CD14-positive monocyte (primary cell): ENCODE measurements at regions not wholly inside any gene's neighbourhood (a gene's known extent, or its start where the extent isn't known, plus 50 kb on each side); places are given as distances from the start of the nearest gene placed in this dataset.

Source experiments
- DNase-seq, 3 donors: peaks; one replicate each; pipeline ENCODE4 v3.0.0-alpha.2; 2011 to 2022
- H2AFZ ChIP-seq: 2 replicates; pipeline ENCODE4 v1.6.0; 2012; ENCODE audit warnings: mild to moderate bottlenecking, low read depth, low read length, inconsistent platforms; ENCODE audit not compliant: insufficient read depth, poor library complexity, severe bottlenecking
- H3K27ac ChIP-seq, 2 donors: 1 replicate in 1 of 2; 2 replicates in 1 of 2; pipeline ENCODE4 v1.5.1; 2012 to 2013; ENCODE audit warnings: low read length in 2 of 2, control low read depth in 1 of 2, inconsistent platforms in 1 of 2, low read depth in 1 of 2, mild to moderate bottlenecking in 1 of 2
- H3K27me3 ChIP-seq, 2 donors: one replicate each; pipeline versions ENCODE4 v1.6.0 to v1.6.1; 2011 to 2013; ENCODE audit warnings: low read length in 2 of 2; ENCODE audit not compliant: control insufficient read depth in 2 of 2, insufficient read depth in 2 of 2
- H3K36me3 ChIP-seq, 2 donors: replicated peaks in 1 of 2; 1 replicate in 1 of 2; 2 replicates in 1 of 2; pipeline versions ENCODE4 v1.5.1 to v1.6.1; 2012 to 2013; ENCODE audit warnings: low read length in 2 of 2, control low read depth in 1 of 2, inconsistent platforms in 1 of 2, mild to moderate bottlenecking in 1 of 2; ENCODE audit not compliant: insufficient read depth in 2 of 2, control insufficient read depth in 1 of 2
- H3K4me1 ChIP-seq, 2 donors: 1 replicate in 1 of 2; 2 replicates in 1 of 2; pipeline versions ENCODE4 v1.5.1 to v1.6.1; 2012 to 2013; ENCODE audit warnings: low read length in 2 of 2, control low read depth in 1 of 2, inconsistent platforms in 1 of 2, mild to moderate bottlenecking in 1 of 2, moderate library complexity in 1 of 2; ENCODE audit not compliant: insufficient read depth in 2 of 2, control insufficient read depth in 1 of 2
- H3K4me2 ChIP-seq: replicated peaks from 2 replicates; pipeline ENCODE3; 2012; ENCODE audit warnings: low read length, moderate library complexity, mild to moderate bottlenecking; ENCODE audit not compliant: poor library complexity, severe bottlenecking; ENCODE audit errors: extremely low read depth
- H3K4me3 ChIP-seq, 3 experiments: fragments of 200-600 bp in 1 of 3; sonication (generic) in 1 of 3; replicated peaks in 1 of 3; 1 replicate in 2 of 3; 2 replicates in 1 of 3; pipeline ENCODE4 v1.5.1; 2011 to 2013; ENCODE audit warnings: low read length in 3 of 3, mild to moderate bottlenecking in 3 of 3, control low read depth in 2 of 3, low read depth in 2 of 3, inconsistent platforms in 1 of 3, moderate library complexity in 1 of 3
- H3K79me2 ChIP-seq: 2 replicates; pipeline ENCODE4 v1.6.0; 2012; ENCODE audit warnings: mild to moderate bottlenecking, control low read depth, inconsistent platforms, low read length, moderate library complexity; ENCODE audit not compliant: insufficient read depth
- H3K9ac ChIP-seq: 2 replicates; pipeline ENCODE4 v1.6.0; 2017; ENCODE audit warnings: low read length, mild to moderate bottlenecking; ENCODE audit not compliant: insufficient read depth, poor library complexity, severe bottlenecking
- H3K9me3 ChIP-seq, 2 donors: replicated peaks in 1 of 2; 1 replicate in 1 of 2; 2 replicates in 1 of 2; pipeline versions ENCODE4 v1.5.1 to v1.6.1; 2012 to 2013; ENCODE audit warnings: low read length in 2 of 2, control low read depth in 1 of 2; ENCODE audit not compliant: control insufficient read depth in 1 of 2, insufficient read depth in 1 of 2
- H4K20me1 ChIP-seq: 2 replicates; pipeline ENCODE4 v1.6.0; 2012; ENCODE audit warnings: mild to moderate bottlenecking, low read length, control low read depth, moderate library complexity; ENCODE audit not compliant: insufficient read depth
- H3K27ac Mint-ChIP-seq, 7 donors: one replicate each; pipeline ENCODE4 v1.8.0; 2020; ENCODE audit warnings: mild to moderate bottlenecking in 7 of 7, mixed read lengths in 7 of 7, moderate library complexity in 6 of 7, inconsistent platforms in 2 of 7
- H3K27me3 Mint-ChIP-seq, 3 donors: one replicate each; pipeline ENCODE4 v1.8.0; 2021 to 2022; ENCODE audit warnings: low read depth in 3 of 3, mild to moderate bottlenecking in 3 of 3, mixed read lengths in 3 of 3, moderate library complexity in 3 of 3, inconsistent platforms in 1 of 3
- H3K36me3 Mint-ChIP-seq, 2 donors: one replicate each; pipeline ENCODE4 v1.8.0; 2020; ENCODE audit warnings: mixed read lengths in 2 of 2, inconsistent platforms in 1 of 2, mild to moderate bottlenecking in 1 of 2
- H3K4me1 Mint-ChIP-seq: one replicate; pipeline ENCODE4 v1.8.0; 2020; ENCODE audit warnings: mild to moderate bottlenecking, mixed read lengths
- H3K4me3 Mint-ChIP-seq, 2 donors: one replicate each; pipeline ENCODE4 v1.8.0; 2020; ENCODE audit warnings: mild to moderate bottlenecking in 2 of 2, mixed read lengths in 2 of 2, moderate library complexity in 1 of 2
- H3K9me3 Mint-ChIP-seq, 7 donors: one replicate each; pipeline ENCODE4 v1.8.0; 2020 to 2022; ENCODE audit warnings: mixed read lengths in 7 of 7, mild to moderate bottlenecking in 6 of 7, moderate library complexity in 6 of 7, inconsistent platforms in 2 of 7
- CTCF ChIP-seq: fragments of 200-600 bp; IDR thresholded peaks from one replicate; pipeline ENCODE4 v1.8.0; 2022; ENCODE audit warnings: antibody characterized with exemption, mild to moderate bottlenecking
- WGBS: methylation state at CpG from one replicate; pipeline ENCODE4 v1.1.5; 2013; ENCODE audit warnings: missing lambda C conversion rate; ENCODE audit not compliant: insufficient coverage; 5-methylcytosine and 5-hydroxymethylcytosine counted together
- intact Hi-C, 2 donors: fragments of 100-400 bp; cut with micrococcal nuclease; formaldehyde crosslinking; loops; one replicate each; pipeline versions ENCODE4 v1.15.0 to v1.15.1; 2023

- no peaks in the 10 kb centered on the region for H3K27me3 ChIP-seq
- no peak overlapping the region for H3K27ac ChIP-seq
- no peak overlapping the region for H2AFZ ChIP-seq
- DNase-seq: no peak
- H4K20me1 ChIP-seq: no peaks in the 10 kb centered on the region
- no peak overlapping the region for H3K9ac ChIP-seq
- H3K4me2 ChIP-seq: no peak overlapping the region
- H3K36me3 Mint-ChIP-seq: no peaks in the 10 kb centered on the region
- H3K4me3 ChIP-seq: no peak overlapping the region
- peaks cover 0 to 2% (median 0%) of the 10 kb centered on the region in 3 donors for H3K27me3 Mint-ChIP-seq
- intact Hi-C loops: no loop called here
- H3K27ac Mint-ChIP-seq: no peak overlapping the region
- no peaks in the 10 kb centered on the region for H3K4me1 Mint-ChIP-seq
- no peaks in the 10 kb centered on the region for H3K4me1 ChIP-seq
- TF ChIP-seq CTCF: no peak
- H3K4me3 Mint-ChIP-seq: no peak overlapping the region
- peaks cover 2 to 9% of the 10 kb centered on the region in 2 donors for H3K9me3 ChIP-seq
- peaks cover 0 to 11% (median 6%) of the 10 kb centered on the region in 7 donors for H3K9me3 Mint-ChIP-seq
- 67% methylated on average over 3 of the region's 4 CpGs for WGBS
- no peaks in the 10 kb centered on the region for H3K36me3 ChIP-seq
- H3K79me2 ChIP-seq: no peaks in the 10 kb centered on the region
Observed at GRCh38 chr6:66902457-66902856, 1195.4 kb upstream of the EYS start.

DNA sequence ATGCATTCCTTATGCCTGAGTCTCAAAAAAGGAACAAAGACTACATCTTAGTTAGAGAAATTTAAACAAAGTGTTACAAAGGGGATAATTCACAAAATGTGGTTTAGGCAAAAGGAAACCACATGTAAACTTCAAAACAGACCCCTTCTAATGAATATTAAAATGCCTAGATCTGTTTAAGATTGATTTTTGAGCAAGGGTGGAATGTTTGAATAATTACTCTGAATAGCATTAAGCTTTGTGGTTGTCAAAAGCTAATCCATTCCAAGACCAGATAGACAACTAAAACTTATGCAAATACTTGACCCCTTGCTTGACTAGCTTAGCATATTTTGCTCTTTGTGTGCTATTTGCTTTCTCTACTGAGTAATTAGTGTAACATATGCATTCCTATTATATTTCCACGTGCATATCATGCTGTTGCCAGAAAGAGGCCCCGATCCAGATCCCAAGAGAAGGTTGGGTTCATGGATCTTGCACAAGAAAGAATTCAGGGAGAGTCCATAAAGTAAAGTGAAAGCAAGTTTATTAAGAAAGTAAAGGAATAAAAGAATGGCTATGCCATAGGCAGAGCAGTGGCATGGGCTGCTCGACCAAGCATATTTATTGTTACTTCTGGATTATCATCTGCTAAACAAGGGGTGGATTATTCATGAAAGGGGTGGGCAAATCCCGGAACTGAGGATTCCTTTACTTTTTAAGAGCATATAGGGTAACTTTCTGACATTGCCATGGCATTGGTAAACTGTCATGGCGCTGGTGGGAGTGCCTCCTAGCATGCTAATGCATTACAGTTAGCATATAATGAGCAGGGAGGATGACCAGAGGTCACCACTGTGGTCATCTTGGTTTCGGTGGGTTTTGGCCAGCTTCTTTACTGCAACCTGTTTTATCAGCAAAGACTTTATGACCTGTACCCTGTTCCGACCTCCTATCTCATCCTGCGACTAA, 1193.4 kb upstream of the EYS start:
- no peaks in the 10 kb centered on the region for H4K20me1 ChIP-seq
- H3K4me1 ChIP-seq: no peaks in the 10 kb centered on the region
- H3K79me2 ChIP-seq: no peaks in the 10 kb centered on the region
- H3K27ac Mint-ChIP-seq: no peak overlapping the region
- H3K27me3 ChIP-seq: no peaks in the 10 kb centered on the region
- H3K27me3 Mint-ChIP-seq: peaks cover 0 to 2% (median 0%) of the 10 kb centered on the region in 3 donors
- no peak for DNase-seq
- TF ChIP-seq CTCF: no peak
- H3K9me3 ChIP-seq: peaks cover 14 to 28% of the 10 kb centered on the region in 2 donors
- no peak overlapping the region for H3K27ac ChIP-seq
- H3K9ac ChIP-seq: no peak overlapping the region
- H3K36me3 Mint-ChIP-seq: no peaks in the 10 kb centered on the region
- H3K9me3 Mint-ChIP-seq: peaks cover 2 to 23% (median 8%) of the 10 kb centered on the region in 7 donors
- H3K4me3 Mint-ChIP-seq: no peak overlapping the region
- no peaks in the 10 kb centered on the region for H3K36me3 ChIP-seq
- no peak overlapping the region for H2AFZ ChIP-seq
- no peaks in the 10 kb centered on the region for H3K4me1 Mint-ChIP-seq
- 86% methylated on average over 6 of the region's 8 CpGs for WGBS
- H3K4me2 ChIP-seq: no peak overlapping the region
- H3K4me3 ChIP-seq: no peak overlapping the region
- intact Hi-C loops: no loop called here
